SK-MEL-5 (cell line): ENCODE measurements at regions not wholly inside any gene's neighbourhood (a gene's known extent, or its start where the extent isn't known, plus 50 kb on each side); places are given as distances from the start of the nearest gene placed in this dataset.
"Not testable (repeated sequence)": the region's sequence is repeated elsewhere in the genome, so short reads cannot be mapped to it uniquely, and the experiment has no call there.

Experiments
- DNase-seq: peaks from one replicate; pipeline ENCODE4 v3.0.0-alpha.2; 2016; ENCODE audit warnings: low read depth, low spot score
- in situ Hi-C: cut with HindIII; loops from 2 replicates; pipeline ENCODE4 v1.10.0; 2016; ENCODE audit warnings: low sequenced_read_pairs, high pct_unique_total_duplicates, low pct_unique_long_range_greater_than_20kb

- DNase-seq = not testable (repeated sequence)
Measured at GRCh38 chr2:144638250-144638649, 118.3 kb upstream of the ZEB2 start.

GRCh38 chr2:144636860-144637259, 116.9 kb upstream of the ZEB2 start:
- DNase-seq, in situ Hi-C loops: not testable (repeated sequence)

More at GRCh38 chr2:144638250-144638649, 118.3 kb upstream of the ZEB2 start:
- in situ Hi-C loops = not testable (repeated sequence)

- in situ Hi-C loops = no loop called here
- no peak for DNase-seq
Measured at GRCh38 chr2:144632809-144633208, 112.9 kb upstream of the ZEB2 start.

GRCh38 chr2:144631636-144632035, 111.7 kb upstream of the ZEB2 start:
- no peak for DNase-seq
- in situ Hi-C loops = no loop called here

GRCh38 chr2:144630459-144631215, 110.7 kb upstream of the ZEB2 start:
- DNase-seq = no peak
- in situ Hi-C loops = no loop called here

GRCh38 chr2:144629935-144630334, 110.0 kb upstream of the ZEB2 start:
- in situ Hi-C loops = no loop called here
- DNase-seq = no peak

GRCh38 chr2:144628566-144628965, 108.6 kb upstream of the ZEB2 start:
- DNase-seq = no peak
- in situ Hi-C loops = no loop called here

- in situ Hi-C loops = no loop called here
- no peak for DNase-seq
Measured at GRCh38 chr2:144625626-144626025, 105.7 kb upstream of the ZEB2 start.

GRCh38 chr2:144625226-144625625, 105.3 kb upstream of the ZEB2 start:
- in situ Hi-C loops = no loop called here
- DNase-seq = no peak

GRCh38 chr2:144624451-144624850, 104.5 kb upstream of the ZEB2 start:
- in situ Hi-C loops = no loop called here
- DNase-seq = no peak

- DNase-seq, in situ Hi-C loops: not testable (repeated sequence)
Measured at GRCh38 chr2:144622373-144622772, 102.5 kb upstream of the ZEB2 start.

GRCh38 chr2:144621266-144621665, 101.3 kb upstream of the ZEB2 start:
- no peak for DNase-seq

GRCh38 chr2:144619760-144620159, 99.8 kb upstream of the ZEB2 start:
- DNase-seq = no peak
- in situ Hi-C loops = no loop called here

More at GRCh38 chr2:144621266-144621665, 101.3 kb upstream of the ZEB2 start:
- in situ Hi-C loops = no loop called here

- in situ Hi-C loops, DNase-seq: not testable (repeated sequence)
Measured at GRCh38 chr2:144617171-144617570, 97.3 kb upstream of the ZEB2 start.

GRCh38 chr2:144615866-144616565, 96.1 kb upstream of the ZEB2 start:
- DNase-seq = no peak
- in situ Hi-C loops = no loop called here

GRCh38 chr2:144607891-144608521, 88.1 kb upstream of the ZEB2 start:
- no peak for DNase-seq
- in situ Hi-C loops = no loop called here

GRCh38 chr2:144607099-144607498, 87.2 kb upstream of the ZEB2 start:
- no peak for DNase-seq
- in situ Hi-C loops = no loop called here

GRCh38 chr2:144606466-144607095, 86.7 kb upstream of the ZEB2 start:
- in situ Hi-C loops = no loop called here
- no peak for DNase-seq
